H9 (cell line): ENCODE measurements at regions not wholly inside any gene's neighbourhood (a gene's known extent, or its start where the extent isn't known, plus 50 kb on each side); places are given as distances from the start of the nearest gene placed in this dataset.
"Not testable (repeated sequence)": the region's sequence is repeated elsewhere in the genome, so short reads cannot be mapped to it uniquely, and the experiment has no call there.

Source experiments
- DNase-seq: peaks from one replicate; pipeline ENCODE4 v3.0.0-alpha.2; 2017
- H2AFZ ChIP-seq: one replicate; pipeline ENCODE4 v1.6.1; 2013; ENCODE audit warnings: mild to moderate bottlenecking, low read length, control low read depth, moderate library complexity
- H2AK5ac ChIP-seq: 2 replicates; pipeline ENCODE4 v1.6.1; 2013; ENCODE audit warnings: low read length, control low read depth, mixed read lengths; ENCODE audit not compliant: insufficient read length
- H2BK120ac ChIP-seq: one replicate; pipeline ENCODE4 v1.6.1; 2013; ENCODE audit warnings: low read depth, mild to moderate bottlenecking, low read length, control low read depth, inconsistent platforms; ENCODE audit not compliant: poor library complexity, severe bottlenecking
- H2BK12ac ChIP-seq: 2 replicates; pipeline ENCODE4 v1.6.1; 2013; ENCODE audit warnings: low read length, control low read depth, mixed read lengths, low read depth; ENCODE audit not compliant: insufficient read length
- H2BK15ac ChIP-seq: 2 replicates; pipeline ENCODE4 v1.6.1; 2013; ENCODE audit warnings: low read depth, low read length, control low read depth
- H2BK20ac ChIP-seq: one replicate; pipeline ENCODE4 v1.6.1; 2013; ENCODE audit warnings: low read depth, mild to moderate bottlenecking, low read length, control low read depth, inconsistent platforms; ENCODE audit not compliant: poor library complexity, severe bottlenecking
- H2BK5ac ChIP-seq: 2 replicates; pipeline ENCODE4 v1.6.1; 2013; ENCODE audit warnings: low read length, control low read depth, mixed read lengths; ENCODE audit not compliant: insufficient read length
- H3K14ac ChIP-seq: 2 replicates; pipeline ENCODE4 v1.6.1; 2013; ENCODE audit warnings: low read length, control low read depth; ENCODE audit not compliant: insufficient read depth
- H3K18ac ChIP-seq: 2 replicates; pipeline ENCODE4 v1.6.1; 2013; ENCODE audit warnings: low read depth, mild to moderate bottlenecking, mixed read lengths, low read length, control low read depth; ENCODE audit not compliant: insufficient read length
- H3K23ac ChIP-seq: 2 replicates; pipeline ENCODE4 v1.6.1; 2013; ENCODE audit warnings: low read length, control low read depth, mixed read lengths, low read depth; ENCODE audit not compliant: insufficient read length
- H3K23me2 ChIP-seq: 2 replicates; pipeline ENCODE4 v1.6.1; 2013; ENCODE audit warnings: low read depth, mild to moderate bottlenecking, mixed read lengths, low read length, control low read depth; ENCODE audit not compliant: insufficient read length, poor library complexity, severe bottlenecking
- H3K27ac ChIP-seq: 2 replicates; pipeline ENCODE4 v1.5.1; 2013; ENCODE audit warnings: low read length, control low read depth, mixed read lengths, low read depth; ENCODE audit not compliant: insufficient read length
- H3K27me3 ChIP-seq: 2 replicates; pipeline ENCODE4 v1.6.1; 2013; ENCODE audit warnings: low read length, control low read depth, inconsistent platforms; ENCODE audit not compliant: insufficient read depth
- H3K4ac ChIP-seq: 2 replicates; pipeline ENCODE4 v1.6.1; 2013; ENCODE audit warnings: low read depth, mild to moderate bottlenecking, control low read depth, inconsistent platforms, low read length, moderate library complexity
- H3K4me1 ChIP-seq: 2 replicates; pipeline ENCODE4 v1.6.1; 2013; ENCODE audit warnings: low read length, control low read depth, inconsistent platforms; ENCODE audit not compliant: insufficient read depth
- H3K4me2 ChIP-seq: 2 replicates; pipeline ENCODE4 v1.6.1; 2013; ENCODE audit warnings: low read length, control low read depth, mixed read lengths; ENCODE audit not compliant: insufficient read length, insufficient read depth
- H3K56ac ChIP-seq: 2 replicates; pipeline ENCODE4 v1.6.1; 2013; ENCODE audit warnings: low read depth, mild to moderate bottlenecking, mixed read lengths, low read length, control low read depth; ENCODE audit not compliant: insufficient read length
- H3K79me1 ChIP-seq: 2 replicates; pipeline ENCODE4 v1.6.1; 2013; ENCODE audit warnings: low read depth, mild to moderate bottlenecking, moderate library complexity, low read length, control low read depth, inconsistent platforms; ENCODE audit not compliant: insufficient read depth, poor library complexity, severe bottlenecking
- H3K79me2 ChIP-seq: 2 replicates; pipeline ENCODE4 v1.6.1; 2013; ENCODE audit warnings: low read length, control low read depth, inconsistent platforms; ENCODE audit not compliant: insufficient read depth
- H3K9ac ChIP-seq: 2 replicates; pipeline ENCODE4 v1.6.1; 2013; ENCODE audit warnings: low read length, control low read depth, mixed read lengths; ENCODE audit not compliant: insufficient read length; ENCODE audit errors: extremely low read depth
- H3K9me3 ChIP-seq: one replicate; pipeline ENCODE4 v1.6.1; 2013; ENCODE audit warnings: low read depth, low read length, inconsistent platforms; ENCODE audit not compliant: control insufficient read depth
- H3T11ph ChIP-seq: one replicate; pipeline ENCODE4 v1.6.1; 2013; ENCODE audit warnings: mild to moderate bottlenecking, low read length, control low read depth, inconsistent platforms
- H4K20me1 ChIP-seq: one replicate; pipeline ENCODE4 v1.6.1; 2013; ENCODE audit not compliant: control insufficient read depth, insufficient read length, insufficient read depth
- H4K5ac ChIP-seq: 2 replicates; pipeline ENCODE4 v1.6.1; 2013; ENCODE audit warnings: low read depth, mild to moderate bottlenecking, mixed read lengths, low read length, control low read depth; ENCODE audit not compliant: insufficient read length
- H4K8ac ChIP-seq: replicated peaks from 2 replicates; pipeline ENCODE4 v1.6.1; 2013; ENCODE audit warnings: low read length, control low read depth, mixed read lengths, low read depth; ENCODE audit not compliant: insufficient read length
- H4K91ac ChIP-seq: 2 replicates; pipeline ENCODE4 v1.6.1; 2013; ENCODE audit warnings: low read depth, mild to moderate bottlenecking, moderate library complexity, mixed read lengths, low read length, control low read depth; ENCODE audit not compliant: insufficient read length
- H3K27ac Mint-ChIP-seq, 3 experiments: 2 replicates in 2 of 3; 3 replicates in 1 of 3; pipeline ENCODE4 v1.8.0; 2020 to 2021; ENCODE audit warnings: mixed read lengths in 3 of 3, mild to moderate bottlenecking in 1 of 3, moderate library complexity in 1 of 3
- H3K27me3 Mint-ChIP-seq: 2 replicates; pipeline ENCODE4 v1.8.0; 2021; ENCODE audit warnings: low read depth, mild to moderate bottlenecking, moderate library complexity, mixed read lengths
- H3K36me3 Mint-ChIP-seq, 3 experiments: 2 replicates in 2 of 3; 3 replicates in 1 of 3; pipeline ENCODE4 v1.8.0; 2020 to 2021; ENCODE audit warnings: low read depth in 3 of 3, mixed read lengths in 3 of 3; ENCODE audit not compliant: insufficient read depth in 1 of 3
- H3K4me1 Mint-ChIP-seq, 2 experiments: 2 replicates each; pipeline ENCODE4 v1.8.0; 2020; ENCODE audit warnings: mixed read lengths in 2 of 2
- H3K4me3 Mint-ChIP-seq, 2 experiments: 2 replicates in 1 of 2; 3 replicates in 1 of 2; pipeline ENCODE4 v1.8.0; 2020 to 2021; ENCODE audit warnings: mild to moderate bottlenecking in 2 of 2, mixed read lengths in 2 of 2, moderate library complexity in 1 of 2
- H3K9me3 Mint-ChIP-seq, 2 experiments: 2 replicates in 1 of 2; 3 replicates in 1 of 2; pipeline ENCODE4 v1.8.0; 2020; ENCODE audit warnings: mild to moderate bottlenecking in 2 of 2, mixed read lengths in 2 of 2, moderate library complexity in 1 of 2
- WGBS: extraction: QIAGEN DNeasy Blood & Tissue Kit; methylation state at CpG from one replicate; pipeline ENCODE4 v1.1.7; 2013; ENCODE audit warnings: missing lambda C conversion rate, low lambda C conversion rate, mixed read lengths; ENCODE audit not compliant: insufficient read length; ENCODE audit errors: extremely low coverage; 5-methylcytosine and 5-hydroxymethylcytosine counted together

GRCh38 chr16:46395391-46395921, 225.7 kb downstream of the SHCBP1 start:
- not testable (repeated sequence) for H2BK15ac ChIP-seq, H2BK20ac ChIP-seq, H3K18ac ChIP-seq, H3K79me1 ChIP-seq, H4K5ac ChIP-seq, H3K27ac ChIP-seq, H3K23ac ChIP-seq, H2BK5ac ChIP-seq, H2BK12ac ChIP-seq, H3K27me3 ChIP-seq, H3K4me1 Mint-ChIP-seq, H4K91ac ChIP-seq, DNase-seq, H3K4ac ChIP-seq, H2AFZ ChIP-seq, H3K79me2 ChIP-seq, H3K4me1 ChIP-seq, H3K14ac ChIP-seq, H3K4me3 Mint-ChIP-seq, H2BK120ac ChIP-seq, H4K8ac ChIP-seq, H4K20me1 ChIP-seq, H3K56ac ChIP-seq, H2AK5ac ChIP-seq, H3K4me2 ChIP-seq, H3K9ac ChIP-seq, H3T11ph ChIP-seq, H3K9me3 ChIP-seq, H3K23me2 ChIP-seq, H3K27ac Mint-ChIP-seq
- WGBS = no CpG with 5 or more reads among the region's 23 CpGs
- peaks cover 18% of the 10 kb centered on the region for H3K27me3 Mint-ChIP-seq
- peaks cover 10 to 19% (median 11%) of the 10 kb centered on the region in 3 experiments for H3K36me3 Mint-ChIP-seq
- H3K9me3 Mint-ChIP-seq = peaks cover 25 to 29% of the 10 kb centered on the region in 2 experiments

GRCh38 chr16:46394963-46395362, 226.2 kb downstream of the SHCBP1 start:
- H3K27ac ChIP-seq, H3K9me3 ChIP-seq, H3K4ac ChIP-seq, H3K18ac ChIP-seq, H3K23ac ChIP-seq, H3T11ph ChIP-seq, H3K23me2 ChIP-seq, H4K91ac ChIP-seq, H3K4me2 ChIP-seq, H2BK120ac ChIP-seq, H3K56ac ChIP-seq, H3K79me2 ChIP-seq, H2BK20ac ChIP-seq, H2AK5ac ChIP-seq, DNase-seq, H4K5ac ChIP-seq, H2BK15ac ChIP-seq, H3K4me1 ChIP-seq, H4K8ac ChIP-seq, H3K14ac ChIP-seq, H3K4me3 Mint-ChIP-seq, H4K20me1 ChIP-seq, H2BK5ac ChIP-seq, H2AFZ ChIP-seq, H3K4me1 Mint-ChIP-seq, H3K79me1 ChIP-seq, H3K27ac Mint-ChIP-seq, H3K27me3 ChIP-seq, H2BK12ac ChIP-seq, H3K9ac ChIP-seq: not testable (repeated sequence)
- Mint-ChIP-seq H3K27me3 (peaks cover 18% of the 10 kb centered on the region), H3K9me3 (peaks cover 25 to 29% of the 10 kb centered on the region in 2 experiments), H3K36me3 (peaks cover 10 to 19% (median 11%) of the 10 kb centered on the region in 3 experiments)
- WGBS = no CpG with 5 or more reads among the region's 17 CpGs
